Fibroblast of lung (primary cell): ENCODE measurements at regions not wholly inside any gene's neighbourhood (a gene's known extent, or its start where the extent isn't known, plus 50 kb on each side); places are given as distances from the start of the nearest gene placed in this dataset.

Experiments
- DNase-seq, 2 donors: peaks; one replicate each; pipeline versions ENCODE4 v3.0.0 to v3.0.0-alpha.2; 2010; ENCODE audit warnings: low read depth in 2 of 2
- H2AFZ ChIP-seq: 2 replicates; pipeline ENCODE4 v1.5.1; 2012; ENCODE audit warnings: low read length, control low read depth, inconsistent platforms
- H3K27ac ChIP-seq: 2 replicates; pipeline ENCODE4 v1.5.1; 2011; ENCODE audit warnings: low read length, control low read depth; ENCODE audit not compliant: insufficient read depth
- H3K27me3 ChIP-seq: 2 replicates; pipeline ENCODE4 v1.5.1; 2011; ENCODE audit warnings: mild to moderate bottlenecking, low read length; ENCODE audit not compliant: control insufficient read depth, insufficient read depth
- H3K36me3 ChIP-seq: 2 replicates; pipeline ENCODE4 v1.5.1; 2011; ENCODE audit warnings: low read length; ENCODE audit not compliant: control insufficient read depth, insufficient read depth
- H3K4me1 ChIP-seq: 2 replicates; pipeline ENCODE4 v1.5.1; 2011; ENCODE audit warnings: low read length; ENCODE audit not compliant: control insufficient read depth, insufficient read depth; ENCODE audit errors: extremely low read depth
- H3K4me2 ChIP-seq: 2 replicates; pipeline ENCODE4 v1.5.1; 2011; ENCODE audit warnings: low read length, control low read depth; ENCODE audit not compliant: insufficient read depth; ENCODE audit errors: extremely low read depth
- H3K4me3 ChIP-seq, 4 experiments: fragments of 200-600 bp in 1 of 4; sonication (generic) in 1 of 4; replicated peaks in 1 of 4; 2 replicates each; pipeline ENCODE4 v1.5.1; 2011 to 2016; ENCODE audit warnings: low read length in 4 of 4, low read depth in 3 of 4, mild to moderate bottlenecking in 3 of 4, control low read depth in 2 of 4, inconsistent platforms in 1 of 4, mixed read lengths in 1 of 4; ENCODE audit not compliant: insufficient read depth in 1 of 4; ENCODE audit errors: control extremely low read depth in 1 of 4
- H3K79me2 ChIP-seq: 2 replicates; pipeline ENCODE4 v1.5.1; 2012; ENCODE audit warnings: mild to moderate bottlenecking, low read length, inconsistent platforms; ENCODE audit not compliant: control insufficient read depth, insufficient read depth
- H3K9ac ChIP-seq: 2 replicates; pipeline ENCODE4 v1.5.1; 2011; ENCODE audit warnings: mild to moderate bottlenecking, low read length, control low read depth; ENCODE audit not compliant: insufficient read depth
- H3K9me3 ChIP-seq: 2 replicates; pipeline ENCODE4 v1.5.1; 2012; ENCODE audit warnings: low read depth, low read length; ENCODE audit not compliant: control insufficient read depth, insufficient read depth
- H4K20me1 ChIP-seq: 2 replicates; pipeline ENCODE4 v1.5.1; 2011; ENCODE audit warnings: low read length; ENCODE audit not compliant: control insufficient read depth, insufficient read depth; ENCODE audit errors: extremely low read depth
- CTCF ChIP-seq, 2 donors: IDR thresholded peaks in 1 of 2; conservative IDR thresholded peaks in 1 of 2; 1 replicate in 1 of 2; 2 replicates in 1 of 2; pipeline ENCODE4 v1.5.1; 2011 to 2012; ENCODE audit warnings: low read length in 2 of 2, control low read depth in 1 of 2, inconsistent platforms in 1 of 2, low read depth in 1 of 2, mild to moderate bottlenecking in 1 of 2
- EZH2 ChIP-seq: IDR thresholded peaks from 2 replicates; pipeline ENCODE4 v1.5.1; 2012; ENCODE audit warnings: low read length, control low read depth, mild to moderate bottlenecking; ENCODE audit errors: missing control alignments

DNA sequence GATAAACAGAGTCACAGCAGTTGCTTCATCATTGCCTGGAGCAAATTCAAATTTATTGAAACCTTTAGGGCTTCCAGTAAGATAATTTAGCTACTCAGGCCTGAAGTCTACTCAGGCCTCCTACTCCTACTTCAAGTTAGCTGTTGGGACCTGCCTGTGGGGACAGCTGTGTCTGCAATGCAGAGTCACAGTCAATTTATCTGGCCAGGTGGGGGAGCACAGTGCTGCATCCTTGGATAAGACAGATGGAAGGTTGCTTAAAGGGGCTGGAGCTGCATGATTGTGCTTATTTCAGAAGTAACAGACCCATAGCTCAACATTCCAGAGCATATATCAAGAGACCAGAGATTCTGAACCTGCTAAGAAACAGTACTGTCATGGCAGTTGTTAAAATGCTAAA lies 932.1 kb downstream of the QKI start:
- H3K27me3 ChIP-seq = no peaks in the 10 kb centered on the region
- H3K4me3 ChIP-seq = no peak overlapping the region
- no peak overlapping the region for H2AFZ ChIP-seq
- DNase-seq = no peak
- no peaks in the 10 kb centered on the region for H3K36me3 ChIP-seq
- no peak overlapping the region for H3K4me2 ChIP-seq
- no peaks in the 10 kb centered on the region for H3K79me2 ChIP-seq
- H4K20me1 ChIP-seq = no peaks in the 10 kb centered on the region
- no peak overlapping the region for H3K27ac ChIP-seq
- no peak overlapping the region for H3K9ac ChIP-seq
- no peaks in the 10 kb centered on the region for H3K9me3 ChIP-seq
- TF ChIP-seq EZH2 (no peak), CTCF (conservative IDR thresholded peaks at IDR 0.05 in 1 of 2, IDR thresholded peaks at IDR 0.05 in 1 of 2; ENCODE audit: low read depth in 1 of 2, low read length in 2 of 2) (no peak)
- H3K4me1 ChIP-seq = no peaks in the 10 kb centered on the region

GRCh38 chr6:164345806-164346496 lies 931.4 kb downstream of the QKI start:
- no peak for DNase-seq
- Histone ChIP-seq H3K36me3 (no peaks in the 10 kb centered on the region), H3K9ac (no peak overlapping the region), H3K27me3 (no peaks in the 10 kb centered on the region), H3K4me1 (no peaks in the 10 kb centered on the region), H3K79me2 (no peaks in the 10 kb centered on the region), H2AFZ (no peak overlapping the region), H3K4me3 (no peak overlapping the region), H3K9me3 (no peaks in the 10 kb centered on the region), H3K27ac (no peak overlapping the region), H3K4me2 (no peak overlapping the region), H4K20me1 (no peaks in the 10 kb centered on the region)
- TF ChIP-seq EZH2 (no peak), CTCF (conservative IDR thresholded peaks at IDR 0.05 in 1 of 2, IDR thresholded peaks at IDR 0.05 in 1 of 2; ENCODE audit: low read depth in 1 of 2, low read length in 2 of 2) (no peak)

- H3K4me1 ChIP-seq = no peaks in the 10 kb centered on the region
- H3K27me3 ChIP-seq = no peaks in the 10 kb centered on the region
- no peak overlapping the region for H3K9ac ChIP-seq
- no peaks in the 10 kb centered on the region for H3K9me3 ChIP-seq
- no peak overlapping the region for H3K4me3 ChIP-seq
- no peak overlapping the region for H3K4me2 ChIP-seq
- no peaks in the 10 kb centered on the region for H3K79me2 ChIP-seq
- no peak for DNase-seq
- H2AFZ ChIP-seq = no peak overlapping the region
- no peak overlapping the region for H3K27ac ChIP-seq
- H4K20me1 ChIP-seq = no peaks in the 10 kb centered on the region
- H3K36me3 ChIP-seq = no peaks in the 10 kb centered on the region
- TF ChIP-seq CTCF (conservative IDR thresholded peaks at IDR 0.05 in 1 of 2, IDR thresholded peaks at IDR 0.05 in 1 of 2; ENCODE audit: low read depth in 1 of 2, low read length in 2 of 2) = no peak
- TF ChIP-seq EZH2 = no peak
Measured at GRCh38 chr6:164345327-164345726, 930.8 kb downstream of the QKI start.
